Gastroesophageal sphincter (tissue), 3 donors: ENCODE measurements at regions not wholly inside any gene's neighbourhood (a gene's known extent, or its start where the extent isn't known, plus 50 kb on each side); places are given as distances from the start of the nearest gene placed in this dataset.

Experiments used
- POLR2A ChIP-seq, 2 donors: fragments of 450-650 bp; IDR thresholded peaks; one replicate each; pipeline ENCODE4 v1.6.1; 2017; ENCODE audit warnings: antibody characterized with exemption in 2 of 2, mild to moderate bottlenecking in 2 of 2, moderate library complexity in 1 of 2
- TF ChIP-seq, protein P1 (sequence below), 4 experiments: fragments of 200-600 bp in 2 of 4; fragments of 450-650 bp in 2 of 4; sonication (generic) in 1 of 4; IDR thresholded peaks; one replicate each; pipeline ENCODE4 v1.5.1; 2017 to 2019; ENCODE audit warnings: antibody characterized with exemption in 4 of 4, mild to moderate bottlenecking in 2 of 4, moderate library complexity in 2 of 4

DNA sequence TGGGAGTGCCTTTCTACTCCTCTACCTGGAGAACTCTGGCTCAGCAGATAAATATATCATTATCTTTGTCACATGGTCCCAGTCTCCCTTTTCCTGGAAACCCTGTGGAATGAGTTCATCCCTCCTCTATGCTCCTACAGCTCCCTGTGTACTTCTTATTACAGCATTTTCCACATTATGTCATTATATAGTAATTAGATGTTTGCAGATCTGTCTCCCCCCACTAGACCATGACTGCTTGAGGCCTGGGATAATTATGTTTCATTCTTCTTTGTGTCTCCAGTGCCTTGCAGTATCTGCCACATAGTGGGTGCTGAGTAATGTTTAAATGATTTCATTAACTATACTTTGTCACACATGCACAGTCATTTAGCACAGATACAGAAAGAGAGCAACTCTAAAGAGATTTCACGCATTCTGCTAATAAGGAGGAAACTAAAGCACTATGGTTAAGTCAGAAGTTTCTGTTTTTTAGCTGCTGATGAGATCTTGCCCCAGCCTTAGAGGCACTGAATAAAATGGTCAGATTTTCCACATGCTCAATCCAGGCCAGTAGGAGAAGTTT is 66.1 kb upstream of the DIAPH3 start:
- no peak for TF ChIP-seq POLR2A (IDR thresholded peaks at IDR 0.05)
- TF ChIP-seq, protein P1, sequence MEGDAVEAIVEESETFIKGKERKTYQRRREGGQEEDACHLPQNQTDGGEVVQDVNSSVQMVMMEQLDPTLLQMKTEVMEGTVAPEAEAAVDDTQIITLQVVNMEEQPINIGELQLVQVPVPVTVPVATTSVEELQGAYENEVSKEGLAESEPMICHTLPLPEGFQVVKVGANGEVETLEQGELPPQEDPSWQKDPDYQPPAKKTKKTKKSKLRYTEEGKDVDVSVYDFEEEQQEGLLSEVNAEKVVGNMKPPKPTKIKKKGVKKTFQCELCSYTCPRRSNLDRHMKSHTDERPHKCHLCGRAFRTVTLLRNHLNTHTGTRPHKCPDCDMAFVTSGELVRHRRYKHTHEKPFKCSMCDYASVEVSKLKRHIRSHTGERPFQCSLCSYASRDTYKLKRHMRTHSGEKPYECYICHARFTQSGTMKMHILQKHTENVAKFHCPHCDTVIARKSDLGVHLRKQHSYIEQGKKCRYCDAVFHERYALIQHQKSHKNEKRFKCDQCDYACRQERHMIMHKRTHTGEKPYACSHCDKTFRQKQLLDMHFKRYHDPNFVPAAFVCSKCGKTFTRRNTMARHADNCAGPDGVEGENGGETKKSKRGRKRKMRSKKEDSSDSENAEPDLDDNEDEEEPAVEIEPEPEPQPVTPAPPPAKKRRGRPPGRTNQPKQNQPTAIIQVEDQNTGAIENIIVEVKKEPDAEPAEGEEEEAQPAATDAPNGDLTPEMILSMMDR (IDR thresholded peaks at IDR 0.05) = no peak
